Astrocyte of the spinal cord (primary cell): ENCODE measurements at regions not wholly inside any gene's neighbourhood (a gene's known extent, or its start where the extent isn't known, plus 50 kb on each side); places are given as distances from the start of the nearest gene placed in this dataset.

Experiments used
- DNase-seq: peaks from one replicate; pipeline ENCODE4 v3.0.0; 2011; ENCODE audit warnings: low read depth, low spot score
- H3K4me3 ChIP-seq: 2 replicates; pipeline ENCODE4 v1.5.1; 2011; ENCODE audit warnings: low read depth, mild to moderate bottlenecking, low read length, moderate library complexity
- CTCF ChIP-seq: IDR thresholded peaks from 2 replicates; pipeline ENCODE4 v1.5.1; 2012; ENCODE audit warnings: low read depth, mild to moderate bottlenecking, low read length, inconsistent platforms
- in situ Hi-C: cut with HindIII; loops from 2 replicates; pipeline ENCODE4 v1.10.0; 2017; ENCODE audit warnings: low sequenced_read_pairs

DNA sequence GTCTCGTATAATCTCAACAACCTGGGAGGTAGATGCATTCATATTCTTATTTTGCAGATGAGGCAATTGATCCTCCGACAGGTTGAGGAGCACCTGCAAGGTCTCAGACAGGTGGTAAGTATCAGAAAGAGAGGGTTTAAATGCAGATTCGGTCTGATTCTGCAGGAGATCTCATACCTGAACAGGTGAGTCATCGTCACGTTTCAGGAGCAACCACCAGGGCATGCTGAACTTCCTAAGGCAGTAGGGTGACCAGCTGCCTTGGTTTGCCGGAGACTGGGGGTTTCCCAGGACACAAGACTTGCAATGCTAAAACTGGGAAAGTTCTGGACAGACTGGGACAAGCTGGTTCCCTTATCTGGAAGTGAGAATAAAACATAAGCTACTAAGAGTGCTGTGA is 68.8 kb upstream of the TSHZ3 start:
- no peak for DNase-seq
- in situ Hi-C loops, result no loop called here
- no peak for TF ChIP-seq CTCF
- no peak overlapping the region for H3K4me3 ChIP-seq

DNA sequence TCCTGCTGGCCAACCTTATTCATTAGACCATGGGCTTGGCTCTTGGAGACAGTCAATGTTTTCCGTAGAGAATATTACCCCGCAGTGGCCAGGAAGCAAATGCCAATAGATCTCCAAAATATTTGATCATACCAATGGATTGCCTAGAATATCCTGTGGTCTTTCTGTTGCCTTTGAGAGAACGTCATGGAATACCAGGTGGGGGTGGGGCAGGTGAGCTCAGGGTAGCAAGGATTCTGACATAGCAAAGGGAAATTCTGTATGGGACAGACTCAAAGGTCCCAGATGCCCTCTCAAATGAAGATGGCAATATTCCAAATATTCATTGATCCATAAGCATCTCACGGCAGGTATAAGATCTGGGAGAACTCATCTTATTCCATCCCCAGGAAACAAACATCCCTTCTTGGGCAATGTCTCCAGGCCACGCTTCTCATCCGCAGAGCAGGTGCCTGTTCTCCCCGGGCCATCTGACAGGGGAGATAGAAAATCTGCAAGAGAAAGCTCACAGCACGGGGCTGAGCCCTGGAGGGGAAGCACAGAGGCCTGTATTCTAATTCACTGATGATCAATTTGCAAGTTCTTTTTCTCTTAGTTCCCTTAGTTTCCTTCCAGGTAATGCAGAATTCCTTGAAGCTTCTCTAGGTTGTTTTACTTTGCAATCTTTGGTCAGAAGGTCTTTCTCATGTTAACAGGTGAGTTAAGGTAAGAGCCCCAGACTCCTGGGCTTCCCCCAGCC is 69.6 kb upstream of the TSHZ3 start:
- no peak for DNase-seq
- TF ChIP-seq CTCF, result no peak
- H3K4me3 ChIP-seq, result no peak overlapping the region
- in situ Hi-C loops, result no loop called here

GRCh38 chr19:31419871-31420445 is 70.7 kb upstream of the TSHZ3 start:
- TF ChIP-seq CTCF, result no peak
- in situ Hi-C loops, result no loop called here

GRCh38 chr19:31421082-31421481 is 71.8 kb upstream of the TSHZ3 start:
- in situ Hi-C loops, result no loop called here
- no peak for DNase-seq
- no peak for TF ChIP-seq CTCF
- H3K4me3 ChIP-seq, result no peak overlapping the region

More at GRCh38 chr19:31419871-31420445, 70.7 kb upstream of the TSHZ3 start:
- H3K4me3 ChIP-seq, result no peak overlapping the region
- DNase-seq, result no peak

DNA sequence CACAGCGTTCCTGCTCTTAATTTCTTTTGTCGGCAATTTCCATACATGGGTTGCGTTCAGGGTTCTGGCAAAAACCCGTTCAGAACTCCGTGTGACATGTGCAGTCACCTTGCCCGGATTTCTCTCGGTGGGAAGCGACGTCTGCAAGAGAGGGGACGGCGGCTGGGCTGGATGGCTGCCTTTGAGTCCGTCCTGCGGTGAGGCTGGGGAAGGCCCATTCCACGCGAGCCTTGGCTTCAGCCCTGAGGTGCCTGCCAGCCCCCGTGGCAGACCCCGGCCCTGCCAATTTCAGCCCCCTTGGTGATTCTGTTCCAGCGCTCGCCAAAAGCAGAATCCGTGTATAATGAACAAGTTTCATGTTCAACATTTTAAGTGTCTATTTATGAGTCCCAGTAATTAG is 72.6 kb upstream of the TSHZ3 start:
- no peak overlapping the region for H3K4me3 ChIP-seq
- in situ Hi-C loops, result no loop called here
- no peak for DNase-seq
- no peak for TF ChIP-seq CTCF

- no peak overlapping the region for H3K4me3 ChIP-seq
- in situ Hi-C loops, result no loop called here
- TF ChIP-seq CTCF, result no peak
- DNase-seq, result no peak
Observed at GRCh38 chr19:31423896-31424295, 74.7 kb upstream of the TSHZ3 start.
